Lung (tissue), 11 donors: ENCODE measurements at regions not wholly inside any gene's neighbourhood (a gene's known extent, or its start where the extent isn't known, plus 50 kb on each side); places are given as distances from the start of the nearest gene placed in this dataset.

Experiments used
- ATAC-seq: fragments of 200-7000 bp; cut with Tn5 transposase; one replicate; pipeline ENCODE4 v1.9.1; 2020; ENCODE audit warnings: moderate number of reproducible peaks; ENCODE audit not compliant: insufficient read depth, low FRiP score
- DNase-seq, 3 donors: peaks; one replicate each; pipeline ENCODE4 v3.0.0-alpha.2; 2013 to 2017
- H3K27ac ChIP-seq, 2 donors: one replicate each; pipeline ENCODE4 v1.5.1; 2013; ENCODE audit warnings: mild to moderate bottlenecking in 2 of 2, moderate library complexity in 2 of 2, control low read depth in 1 of 2, inconsistent platforms in 1 of 2, low read depth in 1 of 2, low read length in 1 of 2
- H3K27me3 ChIP-seq, 3 donors: one replicate each; pipeline ENCODE4 v1.5.1; 2013; ENCODE audit warnings: low read length in 2 of 3; ENCODE audit not compliant: control insufficient read depth in 3 of 3, insufficient read depth in 3 of 3
- H3K36me3 ChIP-seq, 4 donors: one replicate each; pipeline ENCODE4 v1.5.1; 2013; ENCODE audit warnings: low read length in 4 of 4, mild to moderate bottlenecking in 1 of 4, moderate library complexity in 1 of 4; ENCODE audit not compliant: control insufficient read depth in 4 of 4, insufficient read depth in 4 of 4
- H3K4me1 ChIP-seq, 5 donors: one replicate each; pipeline ENCODE4 v1.5.1; 2013; ENCODE audit warnings: low read length in 5 of 5, mild to moderate bottlenecking in 2 of 5, moderate library complexity in 1 of 5; ENCODE audit not compliant: control insufficient read depth in 5 of 5, insufficient read depth in 5 of 5
- H3K4me3 ChIP-seq: one replicate; pipeline ENCODE4 v1.5.1; 2013; ENCODE audit warnings: mild to moderate bottlenecking, control low read depth, moderate library complexity
- H3K9ac ChIP-seq, 2 donors: one replicate each; pipeline ENCODE4 v1.5.1; 2013; ENCODE audit warnings: low read length in 2 of 2, control low read depth in 1 of 2; ENCODE audit not compliant: insufficient read depth in 1 of 2
- H3K9me3 ChIP-seq, 4 donors: one replicate each; pipeline ENCODE4 v1.5.1; 2013; ENCODE audit warnings: low read length in 3 of 4, mild to moderate bottlenecking in 1 of 4, moderate library complexity in 1 of 4; ENCODE audit not compliant: control insufficient read depth in 4 of 4, insufficient read depth in 3 of 4
- WGBS, 2 donors: extraction: QIAGEN DNeasy Blood & Tissue Kit; methylation state at CpG; one replicate each; pipeline ENCODE4 v1.1.7; 2013; 5-methylcytosine and 5-hydroxymethylcytosine counted together
- TF ChIP-seq, protein P1 (sequence below): IDR thresholded peaks from 2 replicates; pipeline ENCODE4 v1.5.1; 2012; ENCODE audit warnings: mild to moderate bottlenecking; ENCODE audit errors: control extremely low read depth, extremely low read depth
- donor health status: control.
- donor health status: control.
- donor health status: Bipolar disorder and iron deficiency.
- donor health status: healthy.
- donor health status: DM: yes; HTN: yes; CAD: no.

DNA sequence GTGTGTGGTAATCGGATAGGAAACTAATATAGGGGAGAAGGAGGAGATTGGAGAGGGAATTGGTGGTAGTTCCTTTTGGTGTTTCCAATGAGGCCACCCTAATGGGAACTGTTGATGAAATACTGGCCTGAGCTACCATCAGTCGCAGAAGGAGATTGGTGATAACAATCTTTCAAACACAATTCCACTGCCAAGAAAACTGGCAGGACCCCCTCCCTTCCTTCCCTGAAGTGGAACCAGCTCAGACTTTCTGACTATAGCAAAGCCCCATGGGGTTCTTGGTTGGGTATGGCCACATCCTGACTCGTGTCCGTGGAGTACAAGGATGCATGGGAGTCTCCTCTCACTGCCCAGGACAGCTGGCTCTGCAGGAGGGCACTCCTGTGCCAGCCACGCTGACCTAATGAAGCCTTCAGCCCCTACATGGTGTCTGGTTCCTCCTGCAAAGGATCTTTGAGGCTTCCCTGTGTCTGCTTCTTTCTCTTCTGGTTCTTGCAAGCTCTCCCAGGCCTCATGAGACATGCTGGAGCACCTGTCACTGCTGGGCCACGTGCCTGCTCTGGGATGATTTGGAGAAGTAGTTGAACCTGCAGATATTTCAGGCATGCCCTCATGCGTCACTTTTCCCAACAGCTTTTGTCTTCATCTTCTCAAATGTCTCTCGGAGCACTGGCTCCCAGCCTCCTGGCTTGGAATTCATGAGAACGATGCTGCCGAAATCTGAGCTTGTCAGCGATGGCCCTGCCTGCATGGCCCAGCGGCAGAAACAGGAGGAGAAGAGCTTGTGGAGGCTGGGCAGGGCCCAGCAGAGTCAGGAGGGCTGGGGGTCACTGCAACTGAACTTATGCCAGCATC, 90.0 kb upstream of the ADPGK start:
- Histone ChIP-seq H3K27me3 (no peaks in the 10 kb centered on the region), H3K36me3 (no peaks in the 10 kb centered on the region), H3K4me3 (no peak overlapping the region), H3K4me1 (no peaks in the 10 kb centered on the region), H3K9me3 (no peaks in the 10 kb centered on the region), H3K9ac (no peak overlapping the region), H3K27ac (no peak overlapping the region)
- DNase-seq = no peak
- ATAC-seq = no peak
- 65 to 72% methylated on average over 12 of the region's 12 CpGs for WGBS, 2 donors
- TF ChIP-seq, protein P1, sequence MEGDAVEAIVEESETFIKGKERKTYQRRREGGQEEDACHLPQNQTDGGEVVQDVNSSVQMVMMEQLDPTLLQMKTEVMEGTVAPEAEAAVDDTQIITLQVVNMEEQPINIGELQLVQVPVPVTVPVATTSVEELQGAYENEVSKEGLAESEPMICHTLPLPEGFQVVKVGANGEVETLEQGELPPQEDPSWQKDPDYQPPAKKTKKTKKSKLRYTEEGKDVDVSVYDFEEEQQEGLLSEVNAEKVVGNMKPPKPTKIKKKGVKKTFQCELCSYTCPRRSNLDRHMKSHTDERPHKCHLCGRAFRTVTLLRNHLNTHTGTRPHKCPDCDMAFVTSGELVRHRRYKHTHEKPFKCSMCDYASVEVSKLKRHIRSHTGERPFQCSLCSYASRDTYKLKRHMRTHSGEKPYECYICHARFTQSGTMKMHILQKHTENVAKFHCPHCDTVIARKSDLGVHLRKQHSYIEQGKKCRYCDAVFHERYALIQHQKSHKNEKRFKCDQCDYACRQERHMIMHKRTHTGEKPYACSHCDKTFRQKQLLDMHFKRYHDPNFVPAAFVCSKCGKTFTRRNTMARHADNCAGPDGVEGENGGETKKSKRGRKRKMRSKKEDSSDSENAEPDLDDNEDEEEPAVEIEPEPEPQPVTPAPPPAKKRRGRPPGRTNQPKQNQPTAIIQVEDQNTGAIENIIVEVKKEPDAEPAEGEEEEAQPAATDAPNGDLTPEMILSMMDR = no peak

DNA sequence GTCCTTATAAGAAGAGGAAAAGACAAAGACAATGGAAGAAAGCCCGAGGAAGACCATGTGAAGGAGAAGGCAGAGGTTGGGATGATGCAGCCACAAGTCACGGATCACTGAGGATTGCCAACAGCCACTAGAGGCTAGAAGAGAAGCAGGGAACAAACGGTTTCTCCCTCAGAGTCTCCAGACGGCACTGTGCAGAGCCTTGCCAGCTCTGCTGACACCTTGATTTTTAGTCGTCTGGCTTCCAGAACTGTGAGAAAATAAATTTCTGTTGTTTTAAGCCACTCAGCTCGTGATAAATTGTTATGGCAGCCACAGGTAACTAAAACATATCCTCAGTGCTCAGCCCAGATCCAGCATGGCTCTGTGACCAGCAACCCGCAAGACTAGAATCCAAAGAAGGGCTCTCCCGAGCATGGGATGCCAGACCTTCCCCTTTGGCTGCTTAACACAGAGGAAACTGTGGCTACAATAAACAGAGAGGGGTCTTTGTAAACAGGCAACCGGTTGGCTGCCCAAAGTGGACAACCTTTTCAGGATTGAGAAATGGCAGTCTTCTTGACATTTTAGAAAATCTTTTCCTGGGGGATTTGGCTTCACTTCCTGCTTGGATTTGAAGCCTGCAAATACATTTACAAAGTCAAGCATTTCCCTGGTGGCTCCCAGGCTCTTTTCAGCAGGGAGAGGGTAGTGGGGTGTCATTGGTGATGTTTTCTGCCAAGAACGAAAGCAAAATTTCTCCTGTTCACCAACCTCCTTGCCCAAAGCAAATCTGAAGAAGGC, 88.7 kb upstream of the ADPGK start:
- WGBS, 2 donors = 66 to 73% methylated on average over 10 of the region's 10 CpGs
- Histone ChIP-seq H3K9ac (no peak overlapping the region), H3K36me3 (no peaks in the 10 kb centered on the region), H3K27ac (no peak overlapping the region), H3K4me3 (no peak overlapping the region), H3K27me3 (no peaks in the 10 kb centered on the region), H3K4me1 (no peaks in the 10 kb centered on the region), H3K9me3 (no peaks in the 10 kb centered on the region)
- TF ChIP-seq, protein P1 = no peak
- DNase-seq (no peak), ATAC-seq (no peak)

DNA sequence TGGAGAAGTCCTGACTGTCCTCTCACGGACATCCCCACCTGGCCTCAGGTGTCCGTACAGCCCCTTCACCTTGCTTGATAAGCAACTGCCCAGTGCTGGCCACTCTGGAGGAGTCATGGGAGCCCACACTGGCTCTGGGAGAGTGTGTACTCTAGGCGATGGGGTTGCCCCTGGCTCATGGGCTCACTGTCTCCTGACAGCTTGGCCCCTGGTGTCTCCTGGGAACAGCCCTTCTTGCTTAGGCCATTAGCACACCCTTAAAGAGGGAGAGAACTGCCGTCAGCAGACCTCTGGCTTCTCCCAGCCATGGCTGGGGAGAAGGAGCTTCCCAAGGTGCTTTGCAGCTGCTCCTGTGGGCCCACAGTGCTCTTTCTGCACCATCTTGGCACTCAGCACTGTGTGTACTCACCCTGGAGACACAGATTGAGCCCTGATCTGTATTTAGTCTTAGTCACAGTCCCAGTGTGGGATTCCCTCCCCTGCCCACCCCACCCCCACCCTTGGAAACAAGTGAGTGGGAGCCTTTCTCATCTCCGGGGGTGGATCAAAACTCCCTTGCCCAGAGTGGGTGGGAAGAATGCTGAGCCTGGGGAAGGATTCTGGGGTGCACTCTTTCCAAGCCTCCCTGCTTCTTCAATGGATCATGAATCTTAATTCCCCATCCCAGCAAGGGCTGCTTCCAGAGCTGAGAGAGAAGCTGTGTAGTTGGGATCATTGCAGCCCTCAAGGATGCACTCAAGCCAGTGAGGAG, 83.5 kb upstream of the ADPGK start:
- Histone ChIP-seq H3K4me1 (no peaks in the 10 kb centered on the region), H3K4me3 (no peak overlapping the region), H3K9me3 (peaks cover 0 to 4% (median 0%) of the 10 kb centered on the region in 4 donors), H3K9ac (no peak overlapping the region), H3K36me3 (no peaks in the 10 kb centered on the region), H3K27me3 (no peaks in the 10 kb centered on the region), H3K27ac (no peak overlapping the region)
- TF ChIP-seq, protein P1 = no peak
- WGBS, 2 donors = 87 to 90% methylated on average over 5 of the region's 5 CpGs
- DNase-seq (no peak), ATAC-seq (no peak)
